ENCODE measurements at regions not wholly inside any gene's neighbourhood (a gene's known extent, or its start where the extent isn't known, plus 50 kb on each side); places are given as distances from the start of the nearest gene placed in this dataset.

GRCh38 chr5:165956854-165957253 lies 2334.6 kb upstream of the WWC1 start:
- no peaks in the 10 kb centered on the region for H3K4me1 ChIP-seq
- intact Hi-C loops (cut with DNase I; ENCODE audit: low total_unique reads) = no loop called here
- H3K27ac ChIP-seq = no peak overlapping the region
- no peak for DNase-seq
- H3K9me3 ChIP-seq = peaks cover 0 to 13% (median 4%) of the 10 kb centered on the region in 8 donors
- no peak overlapping the region for H3K4me3 ChIP-seq
- no peaks in the 10 kb centered on the region for H3K27me3 ChIP-seq (replicated peaks in 1 of 7)
- 70 to 81% (median 77%) methylated on average over 2 of the region's 2 CpGs for WGBS, 5 donors
- H3K36me3 ChIP-seq = no peaks in the 10 kb centered on the region
- TF ChIP-seq POLR2A (IDR thresholded peaks at IDR 0.05) (no peak), POLR2AphosphoS5 (IDR thresholded peaks at IDR 0.05) (no peak)
- TF ChIP-seq, protein P1, sequence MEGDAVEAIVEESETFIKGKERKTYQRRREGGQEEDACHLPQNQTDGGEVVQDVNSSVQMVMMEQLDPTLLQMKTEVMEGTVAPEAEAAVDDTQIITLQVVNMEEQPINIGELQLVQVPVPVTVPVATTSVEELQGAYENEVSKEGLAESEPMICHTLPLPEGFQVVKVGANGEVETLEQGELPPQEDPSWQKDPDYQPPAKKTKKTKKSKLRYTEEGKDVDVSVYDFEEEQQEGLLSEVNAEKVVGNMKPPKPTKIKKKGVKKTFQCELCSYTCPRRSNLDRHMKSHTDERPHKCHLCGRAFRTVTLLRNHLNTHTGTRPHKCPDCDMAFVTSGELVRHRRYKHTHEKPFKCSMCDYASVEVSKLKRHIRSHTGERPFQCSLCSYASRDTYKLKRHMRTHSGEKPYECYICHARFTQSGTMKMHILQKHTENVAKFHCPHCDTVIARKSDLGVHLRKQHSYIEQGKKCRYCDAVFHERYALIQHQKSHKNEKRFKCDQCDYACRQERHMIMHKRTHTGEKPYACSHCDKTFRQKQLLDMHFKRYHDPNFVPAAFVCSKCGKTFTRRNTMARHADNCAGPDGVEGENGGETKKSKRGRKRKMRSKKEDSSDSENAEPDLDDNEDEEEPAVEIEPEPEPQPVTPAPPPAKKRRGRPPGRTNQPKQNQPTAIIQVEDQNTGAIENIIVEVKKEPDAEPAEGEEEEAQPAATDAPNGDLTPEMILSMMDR (IDR thresholded peaks at IDR 0.05 in 8 of 11, conservative IDR thresholded peaks at IDR 0.05 in 3 of 11) = no peak

- Histone ChIP-seq H3K27ac (no peak overlapping the region), H3K9me3 (peaks cover 0 to 9% (median under 1%) of the 10 kb centered on the region in 8 donors), H3K4me3 (no peak overlapping the region), H3K36me3 (no peaks in the 10 kb centered on the region), H3K27me3 (replicated peaks in 1 of 7) (no peaks in the 10 kb centered on the region), H3K4me1 (no peaks in the 10 kb centered on the region)
- intact Hi-C loops (cut with DNase I; ENCODE audit: low total_unique reads) = no loop called here
- WGBS, 5 donors = 84 to 90% (median 87%) methylated on average over 2 of the region's 2 CpGs
- TF ChIP-seq, protein P1 (IDR thresholded peaks at IDR 0.05 in 8 of 11, conservative IDR thresholded peaks at IDR 0.05 in 3 of 11) = no peak
- no peak for TF ChIP-seq POLR2AphosphoS5 (IDR thresholded peaks at IDR 0.05)
- no peak for TF ChIP-seq POLR2A (IDR thresholded peaks at IDR 0.05)
- DNase-seq = no peak
Measured at GRCh38 chr5:165981671-165982070, 2309.8 kb upstream of the WWC1 start.

GRCh38 chr5:165996201-165996875 lies 2295.1 kb upstream of the WWC1 start:
- Histone ChIP-seq H3K36me3 (no peaks in the 10 kb centered on the region), H3K4me1 (no peaks in the 10 kb centered on the region), H3K4me3 (no peak overlapping the region), H3K27me3 (replicated peaks in 1 of 7) (no peaks in the 10 kb centered on the region), H3K9me3 (peaks cover 0 to 16% (median under 1%) of the 10 kb centered on the region in 8 donors), H3K27ac (no peak overlapping the region)
- DNase-seq = no peak
- intact Hi-C loops (cut with DNase I; ENCODE audit: low total_unique reads) = no loop called here
- TF ChIP-seq POLR2A (IDR thresholded peaks at IDR 0.05) (no peak), POLR2AphosphoS5 (IDR thresholded peaks at IDR 0.05) (no peak)
- TF ChIP-seq, protein P1 (IDR thresholded peaks at IDR 0.05 in 8 of 11, conservative IDR thresholded peaks at IDR 0.05 in 3 of 11) = no peak
- WGBS, 5 donors = 47 to 67% (median 63%) methylated on average over 13 of the region's 13 CpGs

DNA sequence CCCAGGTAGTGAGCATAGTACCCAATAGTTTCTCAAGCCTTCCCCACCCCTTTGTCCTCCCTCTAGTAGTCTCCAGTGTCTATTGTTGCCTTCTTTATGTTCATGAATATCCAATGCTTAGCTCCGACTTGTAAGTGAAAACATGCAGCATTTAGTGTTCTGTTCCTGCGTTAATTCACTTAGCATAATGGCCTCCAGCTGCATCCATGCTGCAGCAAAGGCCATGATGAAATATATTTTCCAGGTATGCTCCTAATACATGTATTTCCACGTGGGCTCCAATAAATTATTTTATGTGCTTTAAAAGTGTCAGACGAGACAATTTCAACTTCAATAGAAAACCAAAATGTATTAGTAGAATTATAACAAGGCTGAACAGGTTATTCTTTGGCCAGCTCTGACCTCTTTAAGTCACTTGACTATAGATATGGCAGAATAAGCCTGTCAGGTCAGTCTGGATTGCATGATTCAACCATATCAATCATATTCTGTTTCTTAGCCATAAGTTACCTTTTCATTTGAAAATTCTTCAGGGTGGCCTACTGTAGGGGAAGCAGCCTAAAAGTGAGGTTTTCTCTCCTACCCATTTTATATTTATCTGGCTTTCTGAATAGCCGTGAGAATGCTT lies 2291.6 kb upstream of the WWC1 start:
- no peaks in the 10 kb centered on the region for H3K4me1 ChIP-seq
- intact Hi-C loops (cut with DNase I; ENCODE audit: low total_unique reads) = no loop called here
- no peaks in the 10 kb centered on the region for H3K27me3 ChIP-seq (replicated peaks in 1 of 7)
- no peak for DNase-seq
- H3K9me3 ChIP-seq = peaks cover 0 to 16% (median 0%) of the 10 kb centered on the region in 8 donors
- WGBS, 5 donors = 75 to 81% (median 78%) methylated on average over 5 of the region's 5 CpGs
- no peaks in the 10 kb centered on the region for H3K36me3 ChIP-seq
- H3K4me3 ChIP-seq = no peak overlapping the region
- H3K27ac ChIP-seq = no peak overlapping the region
- no peak for TF ChIP-seq POLR2AphosphoS5 (IDR thresholded peaks at IDR 0.05)
- no peak for TF ChIP-seq POLR2A (IDR thresholded peaks at IDR 0.05)
- TF ChIP-seq, protein P1 (IDR thresholded peaks at IDR 0.05 in 8 of 11, conservative IDR thresholded peaks at IDR 0.05 in 3 of 11) = no peak
